Activated CD4-positive, alpha-beta memory T cell treated with anti-CD3 and anti-CD28 coated beads for 36 hours (primary cell): ENCODE measurements at regions not wholly inside any gene's neighbourhood (a gene's known extent, or its start where the extent isn't known, plus 50 kb on each side); places are given as distances from the start of the nearest gene placed in this dataset.

Experiments used
- CTCF ChIA-PET: fragments of 350-600 bp; sonication (Branson Sonifier 250); formaldehyde crosslinking; loops from one replicate; lab custom pipeline; 2021; ENCODE audit warnings: antibody characterized with exemption, inconsistent platforms; lab: Charles Lee
- POLR2A ChIA-PET: fragments of 350-600 bp; sonication (Branson Sonifier 250); formaldehyde crosslinking; loops from one replicate; lab custom pipeline; 2021; ENCODE audit warnings: antibody characterized with exemption; lab: Charles Lee
- DNase-seq: peaks from one replicate; pipeline ENCODE4 v3.0.0-alpha.2; 2020
- H3K27ac Mint-ChIP-seq: one replicate; pipeline ENCODE4 v1.8.0; 2021; ENCODE audit warnings: mixed read lengths
- H3K27me3 Mint-ChIP-seq: one replicate; pipeline ENCODE4 v1.8.0; 2021; ENCODE audit warnings: mixed read lengths
- H3K36me3 Mint-ChIP-seq: one replicate; pipeline ENCODE4 v1.8.0; 2021; ENCODE audit warnings: mixed read lengths
- H3K4me1 Mint-ChIP-seq: one replicate; pipeline ENCODE4 v1.8.0; 2021; ENCODE audit warnings: low read depth, mixed read lengths
- H3K4me3 Mint-ChIP-seq: one replicate; pipeline ENCODE4 v1.8.0; 2021; ENCODE audit warnings: mild to moderate bottlenecking, mixed read lengths
- H3K9me3 Mint-ChIP-seq: one replicate; pipeline ENCODE4 v1.8.0; 2021; ENCODE audit warnings: mixed read lengths
- intact Hi-C: fragments of 100-400 bp; cut with micrococcal nuclease; formaldehyde crosslinking; loops from one replicate; pipeline ENCODE4 v1.15.1; 2023

- CTCF ChIA-PET: no interaction called here
These were observed 400.2 kb downstream of the GJA1 start for GRCh38 chr6:121835662-121836061.

GRCh38 chr6:121837545-121838229 is 402.2 kb downstream of the GJA1 start:
- ChIA-PET POLR2A (no interaction called here), CTCF (no interaction called here)
- no peaks in the 10 kb centered on the region for H3K4me1 Mint-ChIP-seq

More at GRCh38 chr6:121835662-121836061, 400.2 kb downstream of the GJA1 start:
- DNase-seq: no peak
- intact Hi-C loops: no loop called here
- Mint-ChIP-seq H3K4me1 (no peaks in the 10 kb centered on the region), H3K36me3 (no peaks in the 10 kb centered on the region), H3K9me3 (no peaks in the 10 kb centered on the region), H3K27me3 (no peaks in the 10 kb centered on the region), H3K4me3 (no peak overlapping the region), H3K27ac (no peak overlapping the region)
- POLR2A ChIA-PET: no interaction called here

GRCh38 chr6:121838842-121839241 is 403.4 kb downstream of the GJA1 start:
- H3K9me3 Mint-ChIP-seq: no peaks in the 10 kb centered on the region
- no peak overlapping the region for H3K27ac Mint-ChIP-seq
- POLR2A ChIA-PET: no interaction called here
- DNase-seq: no peak
- no peak overlapping the region for H3K4me3 Mint-ChIP-seq
- H3K4me1 Mint-ChIP-seq: no peaks in the 10 kb centered on the region
- no peaks in the 10 kb centered on the region for H3K36me3 Mint-ChIP-seq
- no peaks in the 10 kb centered on the region for H3K27me3 Mint-ChIP-seq
- intact Hi-C loops: no loop called here
- CTCF ChIA-PET: no interaction called here

More at GRCh38 chr6:121837545-121838229, 402.2 kb downstream of the GJA1 start:
- DNase-seq: no peak
- no peak overlapping the region for H3K4me3 Mint-ChIP-seq
- H3K27me3 Mint-ChIP-seq: no peaks in the 10 kb centered on the region
- H3K36me3 Mint-ChIP-seq: no peaks in the 10 kb centered on the region
- H3K27ac Mint-ChIP-seq: no peak overlapping the region
- intact Hi-C loops: no loop called here
- H3K9me3 Mint-ChIP-seq: no peaks in the 10 kb centered on the region

GRCh38 chr6:121839896-121840295 is 404.4 kb downstream of the GJA1 start:
- Mint-ChIP-seq H3K36me3 (no peaks in the 10 kb centered on the region), H3K27me3 (no peaks in the 10 kb centered on the region), H3K4me1 (no peaks in the 10 kb centered on the region), H3K4me3 (no peak overlapping the region), H3K9me3 (no peaks in the 10 kb centered on the region), H3K27ac (no peak overlapping the region)
- ChIA-PET CTCF (no interaction called here), POLR2A (no interaction called here)
- intact Hi-C loops: no loop called here
- DNase-seq: no peak

GRCh38 chr6:121844898-121845297 is 409.5 kb downstream of the GJA1 start:
- POLR2A ChIA-PET: no interaction called here
- Mint-ChIP-seq H3K36me3 (no peaks in the 10 kb centered on the region), H3K9me3 (no peaks in the 10 kb centered on the region), H3K27me3 (no peaks in the 10 kb centered on the region), H3K4me1 (no peaks in the 10 kb centered on the region), H3K4me3 (no peak overlapping the region), H3K27ac (no peak overlapping the region)
- intact Hi-C loops: loop anchor here (5.0 kb wide), 1 partner anchor 413 kb away; no protein-coding TSS in a partner anchor
- DNase-seq: no peak
- CTCF ChIA-PET: no interaction called here

- no peak for DNase-seq
- POLR2A ChIA-PET: no interaction called here
- no peak overlapping the region for H3K4me3 Mint-ChIP-seq
- no peaks in the 10 kb centered on the region for H3K36me3 Mint-ChIP-seq
- intact Hi-C loops: loop anchor here (5.0 kb wide), 1 partner anchor 416 kb away; no protein-coding TSS in a partner anchor
- no peaks in the 10 kb centered on the region for H3K9me3 Mint-ChIP-seq
- H3K4me1 Mint-ChIP-seq: no peaks in the 10 kb centered on the region
- no peak overlapping the region for H3K27ac Mint-ChIP-seq
- CTCF ChIA-PET: no interaction called here
- no peaks in the 10 kb centered on the region for H3K27me3 Mint-ChIP-seq
These were observed 412.5 kb downstream of the GJA1 start for GRCh38 chr6:121847806-121848522.

- ChIA-PET POLR2A (no interaction called here), CTCF (no interaction called here)
- no peak overlapping the region for H3K27ac Mint-ChIP-seq
- no peaks in the 10 kb centered on the region for H3K27me3 Mint-ChIP-seq
- no peaks in the 10 kb centered on the region for H3K9me3 Mint-ChIP-seq
- no peaks in the 10 kb centered on the region for H3K4me1 Mint-ChIP-seq
- intact Hi-C loops: loop anchor here (5.0 kb wide), 1 partner anchor 416 kb away; no protein-coding TSS in a partner anchor
- H3K36me3 Mint-ChIP-seq: no peaks in the 10 kb centered on the region
- DNase-seq: no peak
- no peak overlapping the region for H3K4me3 Mint-ChIP-seq
These were observed 413.2 kb downstream of the GJA1 start for GRCh38 chr6:121848523-121849255.

- H3K9me3 Mint-ChIP-seq: no peaks in the 10 kb centered on the region
- H3K4me1 Mint-ChIP-seq: no peaks in the 10 kb centered on the region
- H3K36me3 Mint-ChIP-seq: no peaks in the 10 kb centered on the region
- peak; percentile 12 for DNase-seq
- POLR2A ChIA-PET: no interaction called here
- H3K27ac Mint-ChIP-seq: no peak overlapping the region
- CTCF ChIA-PET: interaction anchor here (1.1 kb wide), 1 partner anchor 26 kb away, joined by 3 read pairs; no protein-coding TSS in a partner anchor
- no peaks in the 10 kb centered on the region for H3K27me3 Mint-ChIP-seq
- no peak overlapping the region for H3K4me3 Mint-ChIP-seq
- intact Hi-C loops: loop anchor here (5.0 kb wide), 1 partner anchor 417 kb away; no protein-coding TSS in a partner anchor
These were observed 414.0 kb downstream of the GJA1 start for GRCh38 chr6:121849477-121849876.

GRCh38 chr6:121851056-121851455 is 415.6 kb downstream of the GJA1 start:
- no peaks in the 10 kb centered on the region for H3K9me3 Mint-ChIP-seq
- POLR2A ChIA-PET: no interaction called here
- H3K4me3 Mint-ChIP-seq: no peak overlapping the region
- H3K36me3 Mint-ChIP-seq: no peaks in the 10 kb centered on the region
- DNase-seq: no peak
- H3K4me1 Mint-ChIP-seq: no peaks in the 10 kb centered on the region
- intact Hi-C loops: no loop called here
- no peaks in the 10 kb centered on the region for H3K27me3 Mint-ChIP-seq
- CTCF ChIA-PET: no interaction called here
- no peak overlapping the region for H3K27ac Mint-ChIP-seq

- H3K4me3 Mint-ChIP-seq: no peak overlapping the region
- H3K9me3 Mint-ChIP-seq: no peaks in the 10 kb centered on the region
- no peaks in the 10 kb centered on the region for H3K4me1 Mint-ChIP-seq
- no peaks in the 10 kb centered on the region for H3K36me3 Mint-ChIP-seq
- POLR2A ChIA-PET: no interaction called here
- intact Hi-C loops: no loop called here
- CTCF ChIA-PET: no interaction called here
- no peak for DNase-seq
- H3K27ac Mint-ChIP-seq: no peak overlapping the region
- H3K27me3 Mint-ChIP-seq: no peaks in the 10 kb centered on the region
These were observed 418.2 kb downstream of the GJA1 start for GRCh38 chr6:121853686-121854085.

- POLR2A ChIA-PET: no interaction called here
- Mint-ChIP-seq H3K27ac (no peak overlapping the region), H3K36me3 (no peaks in the 10 kb centered on the region), H3K4me1 (no peaks in the 10 kb centered on the region), H3K27me3 (no peaks in the 10 kb centered on the region), H3K4me3 (no peak overlapping the region), H3K9me3 (no peaks in the 10 kb centered on the region)
- DNase-seq: no peak
- CTCF ChIA-PET: no interaction called here
- intact Hi-C loops: loop anchor here (5.0 kb wide), 1 partner anchor 177 kb away; no protein-coding TSS in a partner anchor
These were observed 420.1 kb downstream of the GJA1 start for GRCh38 chr6:121855521-121855920.

GRCh38 chr6:121856296-121856695 is 420.9 kb downstream of the GJA1 start:
- Mint-ChIP-seq H3K4me3 (no peak overlapping the region), H3K4me1 (no peaks in the 10 kb centered on the region), H3K27me3 (no peaks in the 10 kb centered on the region), H3K27ac (no peak overlapping the region), H3K36me3 (no peaks in the 10 kb centered on the region), H3K9me3 (no peaks in the 10 kb centered on the region)
- ChIA-PET POLR2A (no interaction called here), CTCF (no interaction called here)
- intact Hi-C loops: loop anchor here (5.0 kb wide), 1 partner anchor 176 kb away; no protein-coding TSS in a partner anchor
- no peak for DNase-seq
